ENCODE measurements at regions not wholly inside any gene's neighbourhood (a gene's known extent, or its start where the extent isn't known, plus 50 kb on each side); places are given as distances from the start of the nearest gene placed in this dataset.

DNA sequence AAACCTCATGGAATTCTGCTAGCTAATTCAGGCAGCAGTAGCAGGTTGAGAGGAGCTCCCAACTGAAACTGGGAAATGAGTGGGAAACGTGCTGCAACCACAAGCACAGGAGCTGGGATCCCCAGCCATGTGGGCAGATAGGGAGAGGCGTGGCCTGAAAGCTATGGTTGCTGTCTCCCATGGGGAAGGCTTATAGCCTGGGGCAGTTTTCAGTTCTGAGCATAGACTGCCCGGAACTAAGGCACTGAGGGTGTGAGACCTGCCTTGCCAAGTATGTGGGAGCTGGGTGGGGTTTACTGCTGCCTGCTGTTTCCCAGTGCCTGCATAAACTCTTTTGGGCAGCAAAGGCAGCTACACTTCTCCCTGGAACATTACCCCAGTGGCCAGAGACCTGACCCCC lies 229.5 kb downstream of the TUSC7 start:
- DNase-seq, result no peak

DNA sequence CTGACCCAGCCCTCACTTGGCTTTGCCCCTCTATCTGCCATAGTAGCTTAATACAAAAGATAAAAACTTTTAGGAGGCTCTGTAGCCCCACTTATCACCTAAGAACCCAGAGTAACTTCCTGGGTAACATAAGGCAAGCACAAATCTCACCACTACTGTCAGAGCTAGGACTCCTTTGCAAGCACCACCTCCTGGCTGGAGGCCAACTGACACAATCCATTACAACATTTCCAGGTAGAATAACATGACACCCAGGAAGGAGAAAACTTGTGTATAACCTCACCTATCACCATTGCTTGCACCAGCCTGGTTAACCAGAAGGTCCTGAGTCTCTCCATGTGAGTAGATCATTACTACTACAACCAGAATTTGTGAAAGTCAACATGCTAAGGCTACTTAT lies 230.0 kb downstream of the TUSC7 start:
- no peak for DNase-seq

DNA sequence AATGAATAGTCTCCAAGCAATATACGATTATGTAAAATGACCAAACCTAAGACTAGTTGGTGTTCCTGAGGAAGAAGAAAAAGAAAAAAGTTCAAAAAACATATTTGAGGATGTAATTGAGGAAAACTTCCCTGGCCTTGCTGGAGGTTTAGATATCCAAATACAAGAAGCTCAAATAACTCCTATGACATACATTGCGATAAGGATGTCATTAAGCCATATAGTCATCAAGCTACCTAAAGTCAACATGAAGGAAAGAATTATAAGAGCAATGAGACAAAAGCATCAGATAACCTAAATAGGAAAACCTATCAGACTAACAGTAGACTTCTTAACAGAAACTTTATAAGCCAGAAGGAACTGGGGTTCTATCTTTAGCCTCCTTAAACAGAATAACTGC lies 231.1 kb downstream of the TUSC7 start:
- no peak for DNase-seq

DNA sequence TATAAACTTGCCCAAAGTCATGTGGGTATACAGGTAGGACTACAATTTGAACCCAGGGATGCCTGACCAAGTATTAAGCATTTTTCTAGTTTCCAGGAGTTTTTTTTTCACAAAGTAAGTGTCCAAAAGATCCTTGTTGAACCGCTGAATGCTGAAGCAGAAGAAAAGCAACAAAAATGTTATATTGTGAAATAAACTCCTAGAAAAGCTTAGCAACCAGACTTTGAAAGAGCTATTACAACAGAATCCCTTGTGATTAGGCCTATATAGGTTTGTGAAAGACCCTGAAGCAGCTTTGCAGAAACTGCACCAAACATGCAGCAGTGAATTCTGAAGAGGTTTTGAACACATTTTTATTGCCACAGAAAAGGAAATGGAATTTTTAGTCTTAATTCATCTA lies 236.8 kb downstream of the TUSC7 start:
- peak in 1 of 2 experiments; percentile 27 for DNase-seq

DNA sequence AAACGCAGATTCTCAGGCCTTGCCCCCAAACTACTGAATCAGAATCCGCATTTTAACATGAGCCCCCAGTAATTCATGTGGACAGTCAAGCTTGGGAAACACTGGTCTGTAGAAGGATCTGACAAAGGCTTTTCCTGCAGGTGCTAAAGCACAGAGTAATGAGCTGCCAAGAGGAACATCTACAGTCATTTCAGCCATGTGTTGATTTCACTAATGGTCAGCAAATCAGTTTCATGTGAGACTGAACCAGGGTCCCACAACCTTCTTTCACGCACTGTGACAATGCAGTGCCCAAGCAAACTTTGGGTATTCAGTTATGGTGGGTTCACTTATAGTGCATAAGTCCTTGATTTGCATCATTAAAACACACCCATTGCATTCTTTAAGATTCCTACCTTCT lies 237.6 kb downstream of the TUSC7 start:
- DNase-seq, result no peak

DNA sequence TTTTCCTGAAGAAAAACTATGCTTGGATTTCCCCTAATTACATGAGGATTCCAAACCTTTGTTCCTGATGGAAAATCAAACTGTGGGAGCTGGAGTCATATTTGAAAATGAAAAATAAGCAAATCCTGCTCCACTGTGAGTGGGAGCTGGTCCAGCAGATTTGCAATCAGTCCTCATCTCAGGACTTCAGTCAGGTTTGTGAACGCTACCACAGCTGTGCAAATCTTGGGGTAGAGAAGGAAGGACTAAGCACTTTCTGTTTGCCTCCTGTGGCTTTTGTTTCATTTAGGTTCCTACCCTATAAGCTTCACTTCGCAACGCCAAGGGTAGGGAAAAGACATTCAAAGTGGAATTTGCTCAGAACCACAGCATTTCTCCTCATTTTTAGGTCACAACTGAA lies 238.2 kb downstream of the TUSC7 start:
- DNase-seq, result no peak

DNA sequence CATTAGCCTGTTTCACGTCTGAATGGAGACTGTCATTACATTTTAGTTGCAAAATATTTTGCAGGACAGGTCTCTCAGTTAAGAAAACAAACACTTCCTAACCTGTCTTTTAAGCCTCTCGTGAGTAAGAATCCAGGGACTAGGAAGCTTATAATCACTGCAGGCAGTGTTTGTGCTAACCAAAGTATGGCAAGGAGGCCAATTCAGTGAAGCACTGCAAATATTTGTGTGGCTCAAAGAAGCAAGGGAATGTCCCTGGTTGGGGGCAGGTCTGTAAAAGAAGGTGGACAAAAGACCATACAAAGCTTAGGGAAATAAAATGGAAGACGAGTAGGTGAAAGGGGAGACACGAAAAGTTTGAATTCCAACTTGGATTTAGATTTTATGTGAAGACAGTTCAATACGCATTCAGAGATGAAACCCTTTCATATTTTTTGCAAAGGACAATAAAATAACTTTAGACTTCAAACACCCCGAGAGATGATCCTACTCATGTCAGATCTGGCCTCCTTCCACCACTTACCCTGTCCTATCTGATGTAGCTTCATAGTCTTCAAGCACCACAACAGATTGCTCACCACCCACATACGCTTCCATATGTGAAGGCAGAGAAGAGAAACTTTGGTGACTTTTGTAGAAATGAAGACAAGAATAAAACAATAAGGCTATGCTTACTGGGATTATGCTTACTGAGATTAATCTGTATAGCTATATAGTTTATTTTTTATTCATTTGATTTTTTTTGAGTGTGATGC lies 240.9 kb downstream of the TUSC7 start:
- no peak for DNase-seq

DNA sequence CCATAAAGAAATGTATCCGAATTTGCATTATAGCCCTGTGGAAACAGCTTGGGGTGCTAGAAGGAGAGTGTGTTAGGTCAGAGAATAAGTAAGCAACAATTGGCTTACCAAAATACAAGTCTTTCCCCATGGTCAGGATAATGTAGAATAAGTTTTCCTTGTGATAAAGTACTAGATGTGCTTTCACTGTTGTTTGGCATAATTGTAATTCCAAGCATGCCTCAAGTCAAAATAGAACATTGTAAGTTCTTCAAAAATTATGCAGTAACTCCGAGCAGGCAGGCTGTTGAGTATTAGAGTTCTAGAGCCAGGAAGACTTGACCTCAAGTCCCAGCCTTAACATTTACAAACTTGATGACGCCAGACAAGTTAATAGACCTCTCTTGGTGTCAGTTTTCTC lies 242.0 kb downstream of the TUSC7 start:
- DNase-seq, result no peak

DNA sequence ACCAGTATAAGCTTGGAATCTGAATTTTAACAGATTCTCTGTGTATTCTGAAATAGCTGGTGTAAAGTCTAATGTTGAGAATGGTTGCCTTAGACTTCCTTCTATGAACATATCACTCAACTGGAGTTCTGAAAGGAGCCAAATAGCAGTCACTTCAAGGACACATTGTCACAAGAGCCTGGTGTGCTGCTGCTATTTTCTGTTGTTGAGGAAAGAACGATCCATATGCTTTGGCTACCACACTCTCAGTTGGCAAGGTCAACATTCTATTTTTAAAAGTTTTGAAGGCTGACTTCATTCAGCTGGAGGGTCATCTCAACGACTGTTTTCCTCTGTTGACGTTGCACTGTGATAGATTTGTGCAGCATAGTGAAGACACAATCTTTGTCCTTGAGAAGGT lies 248.7 kb downstream of the TUSC7 start:
- DNase-seq, result no peak

DNA sequence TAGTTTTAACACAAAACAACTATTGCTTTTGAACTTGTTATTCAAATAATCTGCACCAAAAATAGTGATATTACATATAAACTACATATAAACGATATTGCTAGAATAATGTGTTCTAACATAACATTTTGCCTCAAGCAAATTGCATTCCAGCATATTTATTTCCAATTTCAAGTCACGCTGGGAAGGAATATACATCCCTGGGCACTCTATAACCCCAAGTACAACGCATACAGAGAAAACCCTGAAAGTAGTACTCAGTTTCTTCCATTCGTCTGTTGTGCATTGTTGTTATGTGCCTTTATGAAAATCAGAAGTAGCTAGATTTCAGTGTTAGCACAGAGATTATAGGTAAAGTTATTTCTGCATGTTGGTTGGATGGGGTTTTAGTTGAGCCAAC lies 251.5 kb downstream of the TUSC7 start:
- DNase-seq, result no peak

DNA sequence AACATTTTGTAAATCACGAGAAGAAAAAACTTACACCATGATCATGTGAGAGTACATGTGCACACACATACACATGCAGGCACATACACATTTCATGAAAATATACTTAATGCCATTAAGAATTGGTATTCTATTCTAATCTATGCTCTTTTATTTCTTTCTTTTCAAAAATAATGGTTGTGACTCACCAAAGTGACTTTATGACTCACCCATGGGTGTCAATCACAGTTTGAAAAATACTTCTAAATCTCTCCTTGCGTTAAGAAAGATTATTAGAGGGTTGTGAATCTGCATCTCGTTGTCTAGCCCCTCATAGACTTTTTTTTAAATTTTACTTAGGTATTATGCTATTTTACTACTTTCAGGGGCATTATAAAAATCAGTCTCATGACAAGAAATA lies 254.2 kb downstream of the TUSC7 start:
- DNase-seq, result no peak

DNA sequence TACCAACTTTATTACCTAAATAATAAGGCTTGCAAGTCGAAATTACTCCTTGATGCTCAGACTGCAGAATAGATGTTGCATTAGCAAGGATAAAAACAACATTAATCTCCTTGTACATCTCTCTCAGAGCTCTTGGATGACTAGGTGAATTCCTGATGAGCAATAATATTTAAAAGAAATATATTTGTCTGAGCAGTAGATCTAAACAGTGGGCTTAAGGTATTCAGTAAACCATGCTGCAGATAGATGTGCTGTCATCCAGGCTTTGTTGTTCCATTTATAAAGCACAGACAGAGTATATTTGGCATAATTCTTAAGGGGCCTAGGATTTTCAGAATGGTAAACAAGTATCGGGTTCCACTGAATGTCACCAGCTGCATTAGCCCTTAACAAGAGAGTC lies 257.1 kb downstream of the TUSC7 start:
- DNase-seq, result no peak

DNA sequence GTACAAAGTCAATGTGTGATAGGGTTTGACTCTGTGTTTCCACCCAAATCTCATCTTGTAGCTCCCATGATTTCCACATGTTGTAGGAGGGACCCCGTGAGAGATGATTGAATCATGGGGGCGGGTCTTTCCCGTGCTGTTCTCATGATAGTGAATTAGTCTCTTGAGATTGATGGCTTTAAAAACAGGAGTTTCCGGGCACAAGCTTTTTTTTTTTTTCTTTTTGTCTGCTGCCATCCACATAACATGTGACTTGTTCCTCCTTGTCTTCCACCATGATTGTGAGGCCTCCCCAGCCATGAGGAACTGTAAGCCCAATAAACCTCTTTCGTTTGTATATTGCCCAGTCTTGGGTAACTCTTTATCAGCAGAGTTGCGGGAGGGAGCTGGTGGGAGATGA lies 259.6 kb downstream of the TUSC7 start:
- DNase-seq, result no peak

DNA sequence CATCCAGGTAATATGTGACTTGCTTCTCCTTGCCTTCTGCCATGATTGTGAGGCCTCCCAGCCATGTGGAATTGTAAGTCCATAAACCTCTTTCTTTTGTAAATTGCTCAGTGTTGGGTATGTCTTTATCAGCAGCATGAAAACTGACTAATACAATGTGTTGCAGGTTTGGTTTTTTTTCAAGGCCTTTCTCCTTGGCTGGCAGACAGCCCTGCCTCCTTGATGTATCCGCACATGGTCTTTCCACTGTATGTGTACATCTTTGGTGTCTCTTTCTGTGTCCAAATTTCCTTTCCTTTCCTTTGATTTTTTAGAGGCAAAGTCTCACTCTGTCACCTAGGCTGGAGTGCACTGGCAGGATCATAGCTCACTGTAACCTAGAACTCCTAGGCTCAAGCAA lies 260.1 kb downstream of the TUSC7 start:
- DNase-seq, result no peak

DNA sequence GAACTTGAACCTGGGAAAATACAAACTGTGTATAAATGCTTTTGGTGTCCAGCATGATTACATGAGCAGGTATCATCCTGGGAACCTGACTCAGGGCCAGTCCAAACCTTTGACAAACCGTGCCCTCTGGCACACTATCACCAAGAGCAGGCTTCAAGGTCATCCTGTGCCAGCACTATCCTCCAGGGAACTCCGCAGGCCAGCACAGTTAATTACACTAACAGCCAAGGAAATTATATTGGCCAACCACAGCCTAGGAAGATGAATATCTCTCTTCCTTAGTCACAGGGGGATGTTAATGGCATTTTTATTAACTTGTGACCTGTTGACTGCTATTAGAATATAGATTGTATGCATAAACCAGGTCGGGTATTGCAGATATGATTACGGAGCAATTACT lies 262.0 kb downstream of the TUSC7 start:
- no peak for DNase-seq

DNA sequence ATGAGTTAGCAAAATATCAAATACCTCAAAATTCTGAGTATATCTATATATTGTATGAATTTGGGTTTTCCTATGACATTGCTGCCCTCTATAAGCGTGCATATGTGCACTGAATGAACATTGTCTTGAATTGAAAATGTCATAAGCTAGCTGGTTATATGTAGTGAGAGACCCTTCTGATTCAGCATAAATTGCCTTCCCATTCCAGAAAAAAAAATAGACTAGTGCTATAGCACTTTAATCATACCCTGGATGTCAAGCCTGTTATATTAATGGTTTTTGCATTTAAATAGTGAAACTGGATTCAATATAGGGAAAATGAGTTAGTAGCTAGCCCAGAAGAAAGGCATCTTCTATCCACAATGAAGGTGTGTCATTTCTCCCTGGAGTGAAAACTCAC lies 265.1 kb downstream of the TUSC7 start:
- no peak for DNase-seq

DNA sequence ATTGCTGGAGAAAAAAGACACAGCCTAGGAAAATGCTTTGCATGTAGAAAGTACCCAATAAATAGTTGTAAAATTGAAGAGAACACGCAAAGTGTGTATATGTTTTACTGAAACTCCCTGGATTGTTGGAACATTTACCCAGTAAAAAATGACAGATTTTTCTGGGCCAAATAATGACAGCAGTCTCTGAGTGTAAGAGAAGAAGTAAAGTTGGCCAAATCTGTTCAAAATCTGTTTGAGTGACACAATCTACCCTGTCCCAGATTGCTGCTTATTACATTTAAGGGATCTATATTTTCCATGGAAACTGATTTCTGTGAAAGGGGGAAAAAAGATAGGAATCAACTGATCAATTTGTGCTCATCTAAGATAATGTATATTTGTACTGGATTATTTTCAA lies 267.9 kb downstream of the TUSC7 start:
- DNase-seq, result no peak

DNA sequence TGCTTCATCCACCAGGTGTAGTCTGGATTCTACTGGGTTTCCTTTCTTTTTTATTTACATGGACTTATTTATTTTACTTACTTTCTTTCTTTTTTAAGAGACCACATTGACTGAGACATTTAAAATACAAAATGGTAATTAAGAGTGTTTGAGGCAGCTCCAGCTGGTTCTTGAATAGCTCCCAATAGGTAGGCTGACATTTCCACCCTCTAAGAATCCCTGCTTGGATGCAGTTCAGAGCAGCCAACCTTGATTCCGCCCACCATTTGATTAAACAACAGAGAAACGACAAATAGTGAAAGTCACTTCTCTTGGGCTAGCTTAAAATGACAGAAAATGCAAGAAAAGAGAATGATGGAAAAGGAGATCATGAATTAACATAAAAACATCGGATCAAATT lies 270.5 kb downstream of the TUSC7 start:
- no peak for DNase-seq

DNA sequence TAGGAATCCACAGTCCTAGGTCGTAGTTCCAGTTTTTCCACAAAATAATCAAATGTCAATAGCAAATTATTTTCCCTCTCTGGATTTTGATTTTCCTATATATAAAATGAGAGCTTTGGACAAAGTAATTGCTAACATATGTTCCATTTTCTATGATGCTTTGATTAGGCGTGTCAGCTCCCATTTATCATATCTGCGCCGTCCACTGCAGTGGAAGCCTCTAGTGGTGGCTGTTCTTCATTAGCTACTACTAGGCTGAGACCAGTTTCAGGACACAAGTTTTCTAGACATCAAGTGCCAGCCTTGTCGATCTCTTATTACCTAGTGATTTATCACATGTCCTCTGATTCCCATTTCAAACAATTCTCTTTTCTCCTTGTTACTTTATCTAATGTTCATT lies 271.5 kb downstream of the TUSC7 start:
- DNase-seq, result no peak

DNA sequence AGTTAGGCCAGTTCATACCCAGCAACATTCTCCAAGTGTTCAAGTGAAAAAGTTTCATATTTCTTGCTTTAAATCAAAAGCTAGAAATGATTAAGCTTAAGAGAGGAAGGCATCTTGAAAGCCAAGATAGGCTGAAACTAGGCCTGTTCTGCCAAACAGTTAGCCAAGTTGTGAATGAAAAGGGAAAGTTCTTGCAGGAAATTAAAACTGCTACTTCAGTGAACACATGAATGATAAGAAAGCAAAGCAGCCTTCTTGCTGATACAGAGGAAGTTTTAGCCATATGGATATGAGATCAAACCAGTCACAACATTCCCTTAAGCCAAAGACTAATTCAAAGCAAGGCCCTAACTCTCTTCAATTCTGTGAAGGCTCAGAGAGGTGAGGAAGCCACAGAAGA lies 274.7 kb downstream of the TUSC7 start:
- no peak for DNase-seq

DNA sequence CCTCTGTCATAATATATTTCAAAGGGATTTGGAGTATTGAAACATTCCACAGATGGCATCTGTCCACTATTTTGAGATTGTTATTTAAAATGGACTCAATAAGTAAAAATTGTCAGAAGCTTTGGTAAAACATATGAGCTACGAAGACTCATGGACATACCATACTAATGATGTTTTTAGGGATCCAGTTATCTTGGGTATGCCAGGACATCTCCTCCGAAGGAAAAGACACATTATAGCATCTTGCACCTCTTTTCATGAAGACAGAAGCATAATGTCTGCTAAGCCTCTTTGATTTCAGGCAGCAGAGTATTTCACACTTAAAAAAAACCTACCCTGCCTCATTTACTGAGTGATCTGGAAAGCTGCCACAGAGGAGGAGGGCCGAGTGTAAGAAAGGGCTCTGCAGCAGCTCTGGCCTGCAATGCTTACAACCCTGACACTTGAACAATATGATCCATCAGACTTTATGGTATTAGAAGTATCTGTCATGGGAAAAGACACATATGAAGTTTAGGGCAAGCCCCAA lies 284.8 kb downstream of the TUSC7 start:
- DNase-seq, result no peak

DNA sequence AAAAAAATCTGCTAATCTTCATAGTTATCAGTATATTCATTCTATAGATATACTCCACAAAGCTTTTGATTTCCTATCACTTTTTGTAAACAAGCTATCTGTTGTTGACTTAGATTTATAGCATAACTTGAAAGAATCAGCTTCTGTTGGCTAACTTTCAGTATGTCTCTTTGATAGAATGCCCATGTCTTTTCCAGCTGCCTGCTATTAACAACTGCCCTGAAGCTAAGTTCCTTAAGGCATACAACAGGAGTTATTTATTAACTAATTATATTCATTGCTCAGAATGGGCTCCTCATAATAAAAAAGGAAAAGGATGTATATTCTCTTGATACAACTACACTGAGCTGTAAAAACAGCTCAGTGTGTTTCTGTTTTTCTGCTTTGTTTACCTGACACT lies 293.9 kb downstream of the TUSC7 start:
- DNase-seq, result no peak

DNA sequence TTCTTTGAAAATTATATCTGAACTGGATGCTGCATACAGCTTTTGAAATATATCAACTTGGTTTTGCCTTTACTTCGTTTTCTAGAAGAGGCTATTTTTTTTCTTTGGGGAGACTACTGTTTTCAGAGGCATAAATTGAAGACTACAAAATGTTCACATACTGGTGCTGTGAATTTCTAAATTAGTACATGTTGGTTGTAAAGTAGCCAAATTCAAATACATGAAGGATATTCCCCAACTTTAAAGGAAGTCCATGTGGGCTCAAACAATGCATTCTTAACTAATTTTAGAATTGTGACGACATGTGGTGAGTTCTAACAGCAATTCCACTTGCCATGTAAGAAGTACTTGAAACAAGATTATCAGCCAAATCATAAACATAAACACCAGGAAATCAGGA lies 295.7 kb downstream of the TUSC7 start:
- no peak for DNase-seq

DNA sequence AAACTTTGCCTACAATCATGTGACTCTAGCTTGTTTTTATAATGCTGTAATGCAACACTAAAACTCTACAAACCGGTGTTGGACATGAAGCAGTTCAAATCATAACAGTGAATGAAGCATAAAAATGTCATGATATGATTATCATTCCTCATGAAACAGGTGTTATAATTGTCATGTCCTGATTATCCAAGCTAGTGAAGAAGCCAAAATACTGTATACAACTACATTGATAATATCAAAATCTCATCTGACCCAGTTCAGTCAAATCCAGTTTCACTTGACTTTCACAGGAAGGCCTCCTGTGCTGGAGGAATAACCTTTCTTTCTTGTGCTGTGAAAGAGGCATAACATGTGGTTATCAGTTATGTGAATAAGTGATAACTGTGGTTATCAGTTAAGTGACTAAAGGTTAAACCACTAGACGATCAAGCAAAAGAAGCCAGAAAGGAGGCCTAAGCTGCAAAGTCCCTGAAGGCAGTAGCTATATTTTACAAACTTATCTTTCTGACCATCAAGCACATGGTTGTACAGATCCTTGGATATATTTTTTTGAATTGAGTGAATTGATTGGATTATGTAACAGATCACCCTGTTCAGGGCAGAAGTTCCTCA lies 296.4 kb downstream of the TUSC7 start:
- no peak for DNase-seq

DNA sequence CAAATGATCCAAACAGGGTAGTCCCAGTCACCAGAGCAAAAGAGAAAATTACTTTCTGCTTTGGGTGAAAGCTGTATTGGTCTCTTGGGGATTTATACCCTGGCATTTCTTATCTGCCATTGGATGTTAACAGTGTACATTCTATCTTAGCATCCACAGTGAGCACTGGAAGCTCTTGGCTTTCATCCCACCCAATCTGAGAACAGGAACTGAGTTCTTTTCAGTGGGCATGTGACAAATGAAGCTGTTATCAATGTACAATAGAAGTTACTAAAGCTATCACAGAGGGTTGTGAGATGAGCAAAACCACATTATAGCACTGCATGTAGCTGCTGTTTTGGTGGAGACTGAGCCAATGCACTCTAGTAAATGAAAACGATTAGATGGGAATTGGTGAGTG lies 300.7 kb downstream of the TUSC7 start:
- no peak for DNase-seq

Data from AML-193 (cell line).